DMS 273 treated with DMSO at 0.1 percent for 48 hours (cell line): ENCODE measurements at regions not wholly inside any gene's neighbourhood (a gene's known extent, or its start where the extent isn't known, plus 50 kb on each side); places are given as distances from the start of the nearest gene placed in this dataset.

Experiments used
- DNase-seq: peaks from one replicate; lab custom pipeline; 2025; lab: John Stamatoyannopoulos, UW

DNA sequence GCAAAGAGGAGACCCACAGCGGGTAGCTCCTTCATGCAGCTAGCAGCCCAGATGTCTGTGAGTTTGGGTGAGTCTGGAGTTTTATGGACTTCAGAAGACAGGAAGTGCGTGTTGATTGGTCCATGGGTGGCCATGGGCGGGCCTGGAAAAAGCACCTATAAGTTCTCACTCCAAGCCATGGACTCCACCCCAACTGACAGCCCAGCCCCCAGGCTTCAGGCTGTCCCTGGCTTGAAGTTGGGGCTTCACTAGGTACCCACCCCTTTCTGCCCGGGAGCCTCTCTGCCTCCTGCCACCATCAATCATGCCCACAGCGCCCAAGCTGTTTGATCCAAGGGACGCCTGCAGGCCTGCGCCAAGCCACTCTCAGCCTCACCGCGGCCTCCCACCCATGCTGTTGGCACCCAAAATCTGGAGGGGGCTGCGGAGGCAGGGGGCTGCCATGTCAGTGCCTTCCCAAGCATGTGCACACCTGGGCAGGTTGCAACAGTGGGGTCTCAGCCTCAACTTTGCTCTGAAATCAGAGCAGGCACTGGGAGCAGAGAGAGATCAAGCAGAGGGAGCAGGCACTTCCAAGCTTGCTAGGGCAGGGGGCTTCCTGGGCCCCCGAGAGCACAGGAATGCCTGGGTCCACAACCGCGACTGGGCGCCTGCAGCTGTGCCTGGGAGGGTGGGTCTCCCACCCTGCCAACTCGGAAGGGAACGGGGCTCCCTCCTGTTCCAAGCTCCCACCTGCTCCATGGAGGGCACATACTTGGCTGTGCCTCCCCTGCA, 1503.7 kb downstream of the CDH11 start:
- no peak for DNase-seq

DNA sequence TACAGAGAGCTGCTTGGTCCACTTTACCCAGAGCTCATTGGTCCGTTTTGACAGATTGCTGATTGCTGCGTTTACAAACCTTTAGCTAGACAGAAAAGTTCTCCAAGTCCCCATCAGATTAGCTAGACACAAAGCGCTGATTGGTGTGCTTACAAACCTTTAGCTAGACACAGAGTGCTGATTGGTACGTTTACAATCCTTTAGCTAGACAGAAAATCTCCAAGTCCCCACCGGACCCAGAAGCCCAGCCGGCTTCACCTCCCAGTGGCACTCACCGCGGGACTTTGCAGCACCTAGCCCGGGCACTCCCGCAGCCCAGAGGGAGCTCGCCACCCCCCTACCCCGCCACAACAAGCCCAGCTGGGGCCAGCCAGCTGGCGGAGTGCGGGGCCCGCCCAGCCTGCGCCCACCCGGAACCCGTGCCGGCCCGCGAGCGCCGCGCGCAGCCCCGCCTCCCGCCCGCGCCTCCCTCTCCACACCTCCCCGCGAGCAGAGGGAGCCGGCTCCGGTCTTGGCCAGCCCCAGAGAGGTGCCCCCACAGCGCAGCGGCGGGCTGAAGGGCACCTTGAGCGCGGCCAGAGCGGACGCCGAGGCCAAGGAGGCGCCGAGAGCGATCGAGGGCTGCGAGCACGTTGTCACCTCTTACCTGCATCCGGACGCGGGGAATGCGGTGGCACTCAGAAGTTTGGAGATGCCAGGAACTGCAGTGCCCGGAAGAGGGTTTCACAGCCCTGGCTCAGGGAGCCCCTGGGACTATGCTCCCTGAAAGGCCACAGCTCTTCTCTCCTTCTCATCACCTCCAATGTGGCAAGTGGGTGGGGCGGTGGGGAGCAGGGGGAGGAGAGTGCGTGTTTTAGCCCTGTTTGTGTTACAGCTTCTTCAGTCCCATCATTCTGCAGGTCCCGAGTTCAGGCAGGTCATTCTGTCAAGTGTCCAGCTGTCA, 1504.5 kb downstream of the CDH11 start:
- DNase-seq: no peak

DNA sequence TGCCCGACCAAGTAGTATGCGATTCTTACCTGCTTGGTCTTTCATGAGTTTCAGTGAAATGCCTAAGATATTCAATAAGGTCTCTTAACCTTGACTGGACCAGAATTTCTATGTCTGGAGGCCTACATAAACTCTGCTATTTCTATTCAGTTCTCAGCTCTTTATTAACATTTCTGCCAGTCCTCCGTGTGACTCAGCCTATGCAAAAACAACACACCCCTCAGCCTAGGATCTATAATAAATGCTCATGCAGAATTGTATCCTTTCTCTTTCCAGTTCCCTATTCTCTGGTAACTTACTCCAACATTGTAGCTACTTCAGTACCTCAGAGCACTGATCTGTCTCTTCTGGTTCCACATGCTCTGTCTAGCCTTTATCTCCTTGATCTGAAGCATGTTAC, 1507.4 kb downstream of the CDH11 start:
- DNase-seq: no peak

DNA sequence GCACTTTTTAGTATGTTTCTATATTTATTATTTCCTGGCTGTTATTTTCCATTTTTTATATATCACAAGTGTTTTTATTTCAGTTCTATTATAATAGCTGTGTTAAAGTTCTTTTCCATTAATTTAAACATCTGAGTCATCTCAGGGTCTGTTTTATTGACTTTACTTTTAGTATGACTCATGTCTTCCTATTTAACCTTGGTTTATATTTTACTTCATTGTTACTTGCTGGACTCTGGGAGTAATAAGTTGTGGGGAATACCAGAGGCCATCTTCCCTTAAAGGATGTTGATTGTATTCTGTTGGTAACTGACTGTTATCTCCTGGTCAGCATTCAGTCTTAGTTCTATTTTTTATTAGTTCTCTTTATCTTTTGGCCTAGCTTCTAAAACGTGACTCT, 1508.2 kb downstream of the CDH11 start:
- no peak for DNase-seq

DNA sequence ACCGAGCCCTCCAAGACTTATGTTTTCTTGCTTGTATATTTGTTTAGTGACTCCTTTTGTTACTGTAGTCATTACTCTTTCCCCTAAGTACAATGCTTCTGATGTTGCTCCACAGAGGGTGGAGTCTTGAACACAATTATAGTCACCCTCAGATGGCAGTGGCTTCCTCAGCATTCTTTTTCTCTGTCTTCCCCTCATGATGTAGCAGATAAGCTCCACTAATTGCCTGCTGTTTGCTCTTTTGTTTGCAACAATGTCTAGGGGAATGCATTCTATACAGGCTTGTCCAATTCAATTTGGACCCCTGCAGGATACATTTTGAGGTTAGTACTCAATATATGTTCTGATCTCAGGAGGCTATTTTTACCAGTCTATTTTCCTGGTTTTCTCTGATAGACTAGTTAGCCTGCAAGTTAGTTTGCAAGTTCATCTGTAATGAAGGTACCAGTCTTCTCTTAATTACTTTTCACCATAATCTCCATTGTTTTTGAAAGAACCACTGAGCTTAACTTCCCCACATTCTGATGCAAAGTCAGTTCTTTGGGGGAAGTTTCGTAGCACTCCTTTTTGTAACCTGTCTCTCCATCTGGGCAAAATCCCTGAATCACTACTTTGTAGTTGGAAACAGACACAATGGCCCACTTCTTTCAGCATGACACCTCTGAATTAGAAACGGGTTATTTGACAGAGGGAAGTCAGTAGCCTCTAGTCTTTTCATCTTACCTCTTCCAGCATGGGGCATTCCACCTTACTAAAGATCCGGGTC, 1509.2 kb downstream of the CDH11 start:
- no peak for DNase-seq

DNA sequence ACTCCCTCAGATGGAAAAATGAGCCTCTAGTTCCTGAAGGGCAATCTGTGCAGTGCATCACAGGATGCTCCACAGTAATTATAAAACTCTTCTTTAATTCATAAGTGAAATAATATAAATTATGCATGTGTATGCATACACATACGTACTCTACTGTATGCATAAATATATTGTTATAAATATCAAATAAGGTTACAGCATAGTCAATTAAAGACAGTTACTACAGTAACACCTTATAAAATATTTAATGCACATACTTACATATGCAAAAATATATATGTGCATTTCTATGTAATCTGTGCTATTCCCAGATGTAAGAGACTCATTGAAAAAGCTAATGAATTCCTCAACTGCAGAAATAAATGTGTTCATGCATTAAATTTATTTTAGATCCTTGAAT, 1515.1 kb downstream of the CDH11 start:
- DNase-seq: no peak

DNA sequence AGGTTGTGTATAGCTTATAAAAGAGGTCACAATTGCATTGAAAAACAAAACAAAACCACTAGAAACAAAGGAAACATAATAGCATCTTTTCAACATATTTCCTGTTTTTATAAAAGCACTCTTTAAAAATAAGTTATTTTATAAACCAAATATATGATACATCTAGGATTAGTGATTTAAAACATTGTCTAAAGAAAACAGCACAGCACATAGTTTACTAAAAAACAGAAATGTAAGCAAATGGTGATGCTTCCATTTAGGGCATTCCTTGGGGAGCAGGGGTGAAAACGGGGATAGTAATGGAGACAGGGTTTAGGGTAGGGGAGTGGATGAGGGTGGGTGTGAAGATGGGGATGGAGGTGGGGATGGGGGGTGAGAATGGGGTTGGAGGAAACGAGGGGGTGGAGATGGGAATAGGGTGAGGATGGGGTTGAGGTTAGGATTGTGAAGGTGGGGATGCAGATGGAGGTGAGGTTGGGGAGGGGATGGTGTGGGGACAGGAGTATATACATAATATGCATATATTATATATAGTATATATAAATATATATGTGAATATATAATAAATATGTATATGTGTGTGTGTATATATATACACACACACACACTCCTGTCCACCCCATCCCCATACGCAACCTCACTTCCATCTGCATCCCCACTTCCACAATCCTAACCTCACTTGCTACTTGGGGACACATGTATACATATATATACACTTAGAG, 1519.5 kb downstream of the CDH11 start:
- DNase-seq: no peak

DNA sequence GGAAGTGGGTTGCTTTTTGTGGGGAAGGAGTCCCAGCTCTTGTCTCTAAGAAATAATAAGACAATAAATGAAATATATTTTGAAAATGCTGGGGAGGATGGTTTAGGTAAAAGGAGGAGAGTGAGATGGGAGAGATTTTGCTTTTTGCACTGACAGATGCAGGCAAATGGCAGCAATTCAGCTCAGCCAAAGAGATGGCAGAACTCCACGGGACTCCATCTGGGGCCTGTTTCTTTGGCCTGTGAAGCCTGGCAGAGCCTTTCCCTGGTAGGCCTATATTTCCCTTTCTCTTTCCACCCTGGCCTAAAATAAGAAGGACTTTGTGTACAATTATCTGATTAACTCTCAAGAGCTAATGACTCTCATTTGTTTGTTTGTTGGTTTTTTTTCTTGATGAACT, 1525.1 kb downstream of the CDH11 start:
- DNase-seq: no peak

DNA sequence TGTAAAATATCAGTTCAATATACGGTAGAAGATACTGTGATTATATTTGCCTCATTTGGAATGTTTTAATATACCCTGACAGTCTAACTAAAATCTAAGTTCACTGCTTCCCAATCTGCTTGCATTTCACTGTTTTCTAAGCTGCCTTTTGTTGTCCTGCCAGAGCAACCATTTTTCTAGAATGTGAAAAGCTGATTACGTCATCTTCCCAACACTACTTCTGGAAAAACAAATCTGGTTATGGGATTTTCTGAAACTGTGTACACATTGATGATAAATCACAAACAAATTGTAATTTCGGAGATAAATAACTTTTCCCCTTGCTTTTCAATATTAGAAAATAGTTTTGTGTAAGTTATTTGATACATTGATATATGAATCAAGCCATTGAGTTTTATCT, 1529.0 kb downstream of the CDH11 start:
- DNase-seq: no peak

DNA sequence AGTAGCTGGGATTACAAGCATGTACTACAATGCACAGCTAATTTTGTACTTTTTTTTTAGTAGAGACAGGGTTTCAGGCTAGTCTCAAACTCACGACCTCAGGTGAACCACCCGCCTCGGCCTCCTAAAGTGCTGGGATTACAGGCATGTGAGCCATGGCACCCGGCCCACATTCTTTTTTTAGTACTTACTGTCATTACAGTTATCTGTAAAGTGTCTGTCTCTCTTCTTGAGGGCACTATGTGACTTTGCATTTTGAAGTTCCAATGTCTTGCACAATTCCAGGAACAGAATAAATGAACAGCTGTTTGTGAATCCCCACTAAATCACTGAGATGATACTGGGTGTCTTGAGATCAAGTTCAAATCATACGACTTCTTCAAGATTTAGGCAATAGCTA, 1540.3 kb downstream of the CDH11 start:
- DNase-seq: no peak

DNA sequence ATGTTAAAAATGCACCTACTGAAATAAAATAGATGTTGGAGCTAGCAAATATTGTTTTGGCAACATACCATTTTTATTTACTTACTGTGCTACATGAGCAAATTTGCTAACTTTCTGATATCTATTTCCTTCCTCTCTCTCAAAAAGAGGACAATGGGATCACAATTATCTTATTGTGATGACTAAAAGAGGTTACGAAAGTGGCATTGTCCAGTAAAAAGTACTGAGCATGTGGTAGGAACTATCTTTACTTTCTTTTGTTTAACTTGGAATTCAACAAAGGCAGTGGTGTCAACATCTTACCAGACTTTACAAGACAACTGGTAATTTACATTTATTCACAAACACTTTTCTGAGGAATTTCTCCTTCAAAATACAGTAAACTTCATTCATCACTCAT, 1542.6 kb upstream of the CDH8 start:
- no peak for DNase-seq

DNA sequence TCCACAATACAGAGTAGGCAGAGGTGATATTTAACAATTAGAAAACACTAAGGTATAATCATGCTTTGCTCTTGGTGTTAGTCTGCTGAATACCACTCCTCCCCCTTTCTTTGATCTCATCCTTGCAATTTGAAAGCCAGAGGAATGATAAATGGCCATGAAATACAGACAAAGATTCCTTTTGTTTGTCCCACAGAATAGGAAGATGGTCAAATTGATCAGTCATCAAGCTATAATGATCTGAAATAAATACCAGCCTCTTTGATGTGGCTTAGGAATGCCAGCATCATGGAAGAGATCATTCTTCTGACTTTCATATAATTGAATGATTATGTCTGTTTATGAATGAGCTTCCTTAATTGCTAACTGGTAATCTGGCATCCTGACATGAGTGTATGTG, 1541.7 kb upstream of the CDH8 start:
- DNase-seq: no peak

DNA sequence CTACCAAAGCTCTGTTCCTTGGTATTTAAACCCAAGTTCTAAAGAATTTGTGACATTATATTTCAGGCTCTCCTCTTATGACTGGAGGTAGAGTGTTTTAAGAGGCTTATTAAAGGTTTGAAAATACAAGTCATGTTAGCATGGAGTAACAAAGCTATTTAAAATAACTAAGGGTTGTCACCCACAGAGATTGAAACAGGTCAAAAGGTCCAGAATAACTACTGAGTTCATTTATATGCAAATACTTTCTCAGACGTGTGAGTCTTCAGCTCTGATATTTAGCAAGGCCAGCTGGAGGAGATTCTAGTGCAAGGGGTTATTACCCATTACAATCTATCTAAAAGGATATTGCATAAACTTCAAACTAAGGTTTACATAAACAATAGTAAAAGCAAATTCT, 1538.8 kb upstream of the CDH8 start:
- no peak for DNase-seq

DNA sequence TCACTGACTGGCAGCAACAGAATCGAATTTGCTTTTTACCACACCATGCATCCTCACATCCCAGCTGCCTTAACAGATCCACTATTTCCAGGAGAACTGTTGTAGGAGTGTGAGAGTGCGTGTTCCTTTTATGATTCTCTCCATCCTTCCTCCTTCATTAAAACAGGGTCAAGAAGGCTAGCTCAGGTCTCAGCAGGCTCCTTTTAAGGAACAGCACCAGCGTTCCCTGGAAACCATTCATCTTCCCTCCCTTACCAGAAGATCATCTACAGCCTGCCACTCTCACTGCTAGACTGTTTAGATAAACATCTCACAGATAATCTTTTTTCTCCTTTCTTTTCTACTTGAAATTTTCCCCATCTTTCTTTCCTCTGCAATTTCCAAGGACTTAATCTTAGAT, 1531.9 kb upstream of the CDH8 start:
- DNase-seq: no peak

DNA sequence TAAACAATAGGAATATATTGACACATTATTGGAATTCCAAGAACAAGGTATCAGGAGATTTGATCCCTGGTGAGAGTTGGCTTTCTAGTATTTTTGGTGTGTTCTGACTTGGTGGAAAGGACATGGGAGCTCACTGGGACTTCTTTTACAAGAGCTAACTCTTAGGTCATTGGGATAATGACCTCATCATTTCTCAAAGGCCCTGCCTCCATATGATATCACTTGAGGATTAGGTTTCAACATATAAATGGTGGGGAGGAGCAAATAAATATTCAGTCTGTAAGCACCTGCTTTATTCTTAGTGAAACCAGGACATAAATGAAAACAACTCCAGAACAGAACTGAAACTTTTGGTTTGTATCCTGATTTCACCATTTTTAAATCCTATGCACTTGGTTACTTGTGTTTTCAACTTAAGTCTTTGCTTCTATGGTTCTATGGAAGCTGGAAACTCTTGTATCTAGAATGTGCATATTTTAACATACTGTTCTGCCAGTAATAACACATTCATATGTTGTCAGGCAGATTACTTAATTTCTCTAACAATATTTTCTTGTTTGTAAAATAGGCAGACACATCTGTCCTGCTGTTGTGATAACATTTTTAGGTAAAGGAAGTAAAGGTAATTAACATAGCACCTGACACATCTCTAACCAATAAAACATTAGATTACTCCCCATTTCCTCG, 1527.7 kb upstream of the CDH8 start:
- DNase-seq: no peak

DNA sequence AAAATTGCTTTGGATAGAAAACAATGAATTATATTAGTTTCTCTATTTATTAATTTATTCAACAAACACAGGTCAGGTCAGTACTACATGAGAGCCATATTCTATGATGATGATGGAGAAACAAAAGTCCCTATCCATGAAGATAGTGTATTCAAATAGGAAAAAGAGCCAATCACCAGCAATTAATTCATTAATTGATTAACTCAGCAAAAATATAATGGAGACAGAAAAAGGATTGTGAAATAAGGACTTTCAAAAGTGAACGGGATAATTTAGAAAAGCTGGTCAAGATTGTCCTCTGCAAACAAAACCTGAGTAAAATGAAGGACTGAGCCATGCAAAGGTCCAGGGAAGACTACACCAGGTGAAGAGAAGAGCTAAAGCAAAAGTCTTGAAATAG, 1517.7 kb upstream of the CDH8 start:
- DNase-seq: no peak

DNA sequence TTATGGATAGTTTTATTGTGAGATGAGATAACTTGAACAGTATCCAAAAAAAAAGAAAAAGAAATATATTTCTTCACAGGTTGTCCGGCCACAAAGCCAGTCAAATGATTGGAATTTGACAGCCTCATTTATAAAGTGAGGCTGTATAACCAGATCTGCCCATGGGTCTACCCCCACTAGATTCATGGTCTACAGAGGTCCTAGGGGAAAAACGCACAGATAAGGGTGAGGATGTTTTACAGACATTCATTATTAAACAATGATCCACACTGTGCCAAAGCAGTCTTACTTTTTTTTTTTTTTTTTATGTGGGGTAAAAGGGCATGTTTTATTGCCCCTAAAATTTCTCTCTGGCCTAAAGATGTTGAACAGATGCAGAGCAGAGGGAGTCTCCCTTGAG, 1503.0 kb upstream of the CDH8 start:
- DNase-seq: no peak

DNA sequence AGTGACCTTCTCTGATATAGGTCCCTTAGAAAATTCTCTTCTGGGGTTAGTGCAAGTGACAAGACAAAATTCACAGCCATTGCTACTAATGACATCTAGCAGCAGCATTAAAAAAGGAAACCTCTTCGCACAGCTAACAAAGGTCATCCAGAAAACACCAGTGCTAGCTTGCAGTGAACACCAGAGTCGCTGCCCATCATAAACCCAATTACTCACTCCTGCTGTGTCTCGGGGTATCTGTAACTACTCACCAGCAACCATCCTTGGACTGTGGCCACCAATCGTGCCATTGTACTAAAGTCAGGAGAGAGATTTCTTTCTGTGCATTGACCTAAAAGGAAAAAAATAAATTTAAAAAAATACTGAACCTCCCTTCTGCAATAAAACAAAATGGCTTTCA, 1494.7 kb upstream of the CDH8 start:
- DNase-seq: no peak

DNA sequence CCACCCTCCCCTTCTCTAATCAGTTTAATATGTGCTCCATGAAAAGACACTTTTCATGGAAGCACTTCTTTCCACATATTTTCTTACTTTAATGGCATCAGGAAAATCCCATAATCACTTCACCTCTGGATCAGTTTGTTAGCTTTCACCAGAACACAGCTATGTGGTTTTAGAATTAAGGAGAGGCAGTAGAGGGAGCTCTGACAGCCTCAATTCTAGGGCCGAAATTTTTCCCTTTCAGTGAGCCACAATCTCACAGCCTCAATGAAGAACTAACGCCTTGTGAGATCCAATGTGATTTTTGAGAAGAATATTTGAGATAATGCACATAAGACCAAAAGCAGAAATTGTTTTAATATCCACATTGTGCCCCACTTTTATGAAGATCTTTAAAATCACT, 1494.0 kb upstream of the CDH8 start:
- no peak for DNase-seq

DNA sequence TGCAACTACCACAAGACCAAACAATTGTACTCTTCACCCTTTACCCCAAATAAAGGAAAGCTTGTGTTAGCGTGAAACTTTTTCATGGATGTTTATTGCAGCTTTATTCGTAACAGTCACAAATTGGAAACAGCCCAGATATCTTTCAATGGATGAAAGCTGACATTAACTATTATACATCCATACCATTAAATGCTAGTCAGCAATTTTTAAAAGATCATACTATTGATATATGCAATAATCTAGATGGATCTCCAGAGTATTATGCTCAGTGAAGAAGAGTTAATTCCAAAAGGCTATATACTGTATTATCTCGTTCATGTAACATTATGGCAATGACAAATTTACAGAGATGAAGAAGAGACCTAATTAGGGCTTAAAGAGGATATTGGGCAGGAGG, 1491.2 kb upstream of the CDH8 start:
- no peak for DNase-seq

DNA sequence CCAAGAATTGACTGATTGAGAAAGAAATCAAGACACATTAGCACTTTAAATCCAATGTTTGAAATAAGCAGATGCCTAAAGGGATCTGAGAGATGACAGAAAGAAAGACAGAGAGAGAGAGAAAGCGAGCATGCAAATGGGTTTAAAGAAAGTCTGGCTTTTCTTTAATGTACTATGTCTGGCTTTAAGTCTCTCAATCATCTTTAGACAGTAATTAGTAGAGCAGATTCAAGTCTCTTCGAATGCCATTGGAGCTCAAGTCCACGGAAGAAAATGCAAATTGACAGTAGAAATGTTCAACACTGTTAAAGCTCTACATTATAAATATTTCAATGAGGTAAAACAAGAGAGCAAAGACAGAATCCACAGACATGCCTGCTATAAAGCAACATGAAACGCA, 1480.2 kb upstream of the CDH8 start:
- no peak for DNase-seq
